Stomach (tissue), 4 donors: ENCODE measurements at regions not wholly inside any gene's neighbourhood (a gene's known extent, or its start where the extent isn't known, plus 50 kb on each side); places are given as distances from the start of the nearest gene placed in this dataset.

ENCODE experiments used
- CTCF ChIP-seq, 7 experiments: fragments of 450-650 bp in 4 of 7; fragments of 200-600 bp in 3 of 7; sonication (generic) in 3 of 7; IDR thresholded peaks; one replicate each; pipeline ENCODE4 v1.5.1; 2016 to 2019; ENCODE audit warnings: antibody characterized with exemption in 7 of 7, control low read depth in 2 of 7, mild to moderate bottlenecking in 1 of 7
- POLR2AphosphoS5 ChIP-seq, 3 donors: sonication (generic); formaldehyde crosslinking; IDR thresholded peaks; one replicate each; pipeline ENCODE4 v1.6.1; 2016; ENCODE audit warnings: antibody characterized with exemption in 3 of 3

GRCh38 chr10:64201936-64202335 is 680.7 kb downstream of the REEP3 start:
- TF ChIP-seq CTCF (IDR thresholded peaks at IDR 0.05) (no peak), POLR2AphosphoS5 (IDR thresholded peaks at IDR 0.05) (no peak)
